ENCODE measurements at regions not wholly inside any gene's neighbourhood (a gene's known extent, or its start where the extent isn't known, plus 50 kb on each side); places are given as distances from the start of the nearest gene placed in this dataset.

GRCh38 chr12:23098110-23098509, 473.1 kb downstream of the ETNK1 start:
- no peak for DNase-seq
- in situ Hi-C loops (cut with MboI; ENCODE audit: low pct_ligation_motif_present in 1 of 4, low pct_unique_long_range_greater_than_20kb in 1 of 4, low sequenced_read_pairs in 3 of 4), result no loop called here
- TF ChIP-seq, protein P1, sequence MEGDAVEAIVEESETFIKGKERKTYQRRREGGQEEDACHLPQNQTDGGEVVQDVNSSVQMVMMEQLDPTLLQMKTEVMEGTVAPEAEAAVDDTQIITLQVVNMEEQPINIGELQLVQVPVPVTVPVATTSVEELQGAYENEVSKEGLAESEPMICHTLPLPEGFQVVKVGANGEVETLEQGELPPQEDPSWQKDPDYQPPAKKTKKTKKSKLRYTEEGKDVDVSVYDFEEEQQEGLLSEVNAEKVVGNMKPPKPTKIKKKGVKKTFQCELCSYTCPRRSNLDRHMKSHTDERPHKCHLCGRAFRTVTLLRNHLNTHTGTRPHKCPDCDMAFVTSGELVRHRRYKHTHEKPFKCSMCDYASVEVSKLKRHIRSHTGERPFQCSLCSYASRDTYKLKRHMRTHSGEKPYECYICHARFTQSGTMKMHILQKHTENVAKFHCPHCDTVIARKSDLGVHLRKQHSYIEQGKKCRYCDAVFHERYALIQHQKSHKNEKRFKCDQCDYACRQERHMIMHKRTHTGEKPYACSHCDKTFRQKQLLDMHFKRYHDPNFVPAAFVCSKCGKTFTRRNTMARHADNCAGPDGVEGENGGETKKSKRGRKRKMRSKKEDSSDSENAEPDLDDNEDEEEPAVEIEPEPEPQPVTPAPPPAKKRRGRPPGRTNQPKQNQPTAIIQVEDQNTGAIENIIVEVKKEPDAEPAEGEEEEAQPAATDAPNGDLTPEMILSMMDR (IDR thresholded peaks at IDR 0.05), result no peak
- TF ChIP-seq POLR2A (IDR thresholded peaks at IDR 0.05) (no peak), EP300 (IDR thresholded peaks at IDR 0.05; ENCODE audit: low read depth) (no peak), POLR2AphosphoS5 (IDR thresholded peaks at IDR 0.05) (no peak)
- no peaks in the 10 kb centered on the region for H3K9me3 ChIP-seq
- H3K36me3 ChIP-seq, result no peaks in the 10 kb centered on the region
- whole genome bisulfite sequencing, 2 donors (ENCODE audit: low coverage in 1 of 2), result 81 to 93% methylated on average over 5 of the region's 5 CpGs
- H3K4me1 ChIP-seq, result no peaks in the 10 kb centered on the region
- no peak overlapping the region for H3K27ac ChIP-seq
- no peaks in the 10 kb centered on the region for H3K27me3 ChIP-seq
- intact Hi-C loops (cut with DNase I; ENCODE audit: low total_unique reads), result no loop called here
- no peak overlapping the region for H3K4me3 ChIP-seq

DNA sequence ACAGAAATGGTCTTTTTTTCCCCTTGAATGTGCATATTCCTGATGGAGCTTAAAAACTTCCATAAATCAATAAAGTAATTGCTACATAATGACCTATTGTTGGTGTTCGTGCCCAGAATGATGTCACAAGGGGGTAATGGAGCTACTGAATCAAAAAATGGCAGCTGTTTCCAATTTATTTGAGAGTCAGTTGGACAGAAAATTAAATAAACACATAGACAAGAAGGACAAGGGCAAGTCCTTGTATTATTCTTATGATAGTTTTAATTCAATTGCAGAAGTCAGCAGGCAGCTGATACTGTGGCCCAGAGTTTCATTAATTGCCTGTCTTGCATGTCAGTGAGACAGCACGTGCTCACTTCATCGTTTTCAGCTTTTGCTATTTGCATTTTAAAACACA, 473.5 kb downstream of the ETNK1 start:
- TF ChIP-seq POLR2A (IDR thresholded peaks at IDR 0.05) (no peak), POLR2AphosphoS5 (IDR thresholded peaks at IDR 0.05) (no peak), EP300 (IDR thresholded peaks at IDR 0.05; ENCODE audit: low read depth) (no peak)
- TF ChIP-seq, protein P1 (IDR thresholded peaks at IDR 0.05), result no peak
- intact Hi-C loops (cut with DNase I; ENCODE audit: low total_unique reads), result no loop called here
- in situ Hi-C loops (cut with MboI; ENCODE audit: low pct_ligation_motif_present in 1 of 4, low pct_unique_long_range_greater_than_20kb in 1 of 4, low sequenced_read_pairs in 3 of 4), result no loop called here
- whole genome bisulfite sequencing, 2 donors (ENCODE audit: low coverage in 1 of 2), result 38 to 55% methylated on average over 3 of the region's 3 CpGs
- H3K27ac ChIP-seq, result no peak overlapping the region
- H3K4me1 ChIP-seq, result no peaks in the 10 kb centered on the region
- H3K36me3 ChIP-seq, result no peaks in the 10 kb centered on the region
- H3K9me3 ChIP-seq, result no peaks in the 10 kb centered on the region
- no peak for DNase-seq
- no peaks in the 10 kb centered on the region for H3K27me3 ChIP-seq
- H3K4me3 ChIP-seq, result no peak overlapping the region

DNA sequence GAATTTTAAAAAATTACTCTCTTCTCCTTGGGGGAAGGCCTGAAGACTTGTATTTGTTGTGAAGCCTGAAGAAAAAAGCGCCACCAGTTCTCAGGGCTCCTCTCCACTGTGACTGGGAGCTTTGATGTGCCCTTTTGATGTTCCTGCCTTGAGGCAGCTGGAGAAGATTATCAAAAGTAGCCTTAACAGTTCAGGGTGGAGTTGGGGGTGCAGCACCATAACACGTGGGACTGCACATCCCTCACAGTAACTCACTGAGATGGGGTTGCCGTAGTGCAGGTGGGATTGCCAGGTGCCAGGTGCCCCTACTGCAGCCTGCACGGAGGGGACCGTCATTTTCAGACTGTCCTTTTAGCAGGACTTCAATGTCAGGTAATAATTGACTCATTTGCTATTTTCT, 474.1 kb downstream of the ETNK1 start:
- in situ Hi-C loops (cut with MboI; ENCODE audit: low pct_ligation_motif_present in 1 of 4, low pct_unique_long_range_greater_than_20kb in 1 of 4, low sequenced_read_pairs in 3 of 4) (no loop called here), intact Hi-C loops (cut with DNase I; ENCODE audit: low total_unique reads) (no loop called here)
- TF ChIP-seq, protein P1 (IDR thresholded peaks at IDR 0.05), result no peak
- TF ChIP-seq POLR2A (IDR thresholded peaks at IDR 0.05), result no peak
- no peak for TF ChIP-seq EP300 (IDR thresholded peaks at IDR 0.05; ENCODE audit: low read depth)
- TF ChIP-seq POLR2AphosphoS5 (IDR thresholded peaks at IDR 0.05), result no peak
- Histone ChIP-seq H3K9me3 (no peaks in the 10 kb centered on the region), H3K4me1 (no peaks in the 10 kb centered on the region), H3K27ac (no peak overlapping the region), H3K36me3 (no peaks in the 10 kb centered on the region), H3K27me3 (no peaks in the 10 kb centered on the region), H3K4me3 (no peak overlapping the region)
- DNase-seq, result no peak
- 29 to 65% methylated on average over 4 to 5 of the region's 5 CpGs for WGBS, 2 donors (ENCODE audit: low coverage in 1 of 2)

DNA sequence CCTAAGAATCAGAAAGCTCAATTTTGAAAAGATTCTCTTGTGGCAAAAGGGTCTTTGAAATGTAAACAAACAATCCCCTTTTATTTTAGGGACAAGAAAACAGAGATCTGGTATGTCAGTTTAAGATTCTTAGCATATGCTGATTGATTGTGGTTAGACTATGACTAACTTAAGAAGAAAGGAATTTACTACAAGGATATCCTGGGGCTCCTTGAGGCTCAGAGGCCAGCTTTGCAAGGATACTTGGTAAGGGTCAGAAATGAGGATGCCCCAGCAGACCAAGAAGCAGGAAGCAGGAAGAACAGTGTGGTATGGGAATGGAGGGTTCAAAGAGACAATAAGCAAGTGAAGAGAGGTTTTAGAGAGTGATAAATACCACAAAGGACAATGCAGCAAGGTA, 474.6 kb downstream of the ETNK1 start:
- Histone ChIP-seq H3K27me3 (no peaks in the 10 kb centered on the region), H3K4me3 (no peak overlapping the region), H3K27ac (no peak overlapping the region), H3K4me1 (no peaks in the 10 kb centered on the region), H3K9me3 (no peaks in the 10 kb centered on the region), H3K36me3 (no peaks in the 10 kb centered on the region)
- in situ Hi-C loops (cut with MboI; ENCODE audit: low pct_ligation_motif_present in 1 of 4, low pct_unique_long_range_greater_than_20kb in 1 of 4, low sequenced_read_pairs in 3 of 4) (no loop called here), intact Hi-C loops (cut with DNase I; ENCODE audit: low total_unique reads) (no loop called here)
- TF ChIP-seq, protein P1 (IDR thresholded peaks at IDR 0.05), result no peak
- TF ChIP-seq POLR2A (IDR thresholded peaks at IDR 0.05) (no peak), EP300 (IDR thresholded peaks at IDR 0.05; ENCODE audit: low read depth) (no peak)
- DNase-seq, result no peak
